NCI-H2227 (cell line): ENCODE measurements at regions not wholly inside any gene's neighbourhood (a gene's known extent, or its start where the extent isn't known, plus 50 kb on each side); places are given as distances from the start of the nearest gene placed in this dataset.

Experiments used
- DNase-seq: peaks from one replicate; lab custom pipeline; 2025; ENCODE audit not compliant: unreplicated experiment; lab: John Stamatoyannopoulos, UW

GRCh38 chr21:25054689-25055088 is 552.6 kb downstream of the MRPL39 start:
- DNase-seq = no peak

DNA sequence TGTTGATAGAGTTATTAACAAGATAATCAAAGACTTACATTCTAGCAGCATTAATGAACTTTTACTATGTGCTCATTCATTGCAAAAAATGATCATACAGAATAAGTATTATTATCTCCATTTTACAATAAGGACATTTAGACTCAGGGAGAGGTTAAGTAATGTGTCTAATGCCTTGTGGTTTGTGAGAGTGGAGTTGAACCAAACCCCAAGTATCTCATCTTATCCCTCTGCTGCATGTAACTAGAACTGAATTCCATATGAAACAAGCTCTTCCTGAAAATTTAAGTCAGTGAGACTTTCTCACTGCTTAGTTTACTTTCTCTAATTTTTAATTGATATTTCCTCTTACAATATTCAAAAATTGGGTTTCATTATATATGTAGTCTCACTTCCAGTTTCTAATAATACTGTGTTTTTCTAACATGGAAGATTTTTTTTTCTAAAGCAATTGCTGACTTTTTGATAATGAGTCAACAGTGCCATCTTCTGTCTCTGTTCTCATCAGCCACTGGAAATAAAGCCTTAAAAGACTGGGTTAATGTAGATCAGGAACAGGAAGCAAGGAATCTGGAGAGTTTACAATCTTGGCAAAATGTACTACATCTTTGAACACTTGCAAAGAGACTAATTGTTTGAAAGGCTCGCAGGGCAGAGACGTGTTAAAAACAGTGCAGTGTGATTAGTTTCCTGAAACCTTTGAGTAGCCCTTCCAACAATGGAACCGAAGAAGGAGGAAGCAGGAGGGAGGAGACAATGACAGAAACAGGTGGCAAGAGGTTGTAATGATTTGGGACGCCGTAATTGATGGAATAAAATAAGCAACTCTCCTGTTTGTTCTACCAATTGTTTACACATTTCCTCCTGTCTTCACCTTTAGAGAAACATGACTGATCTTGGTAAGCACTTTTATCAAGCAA is 567.6 kb downstream of the MRPL39 start:
- DNase-seq = peak; percentile 4

DNA sequence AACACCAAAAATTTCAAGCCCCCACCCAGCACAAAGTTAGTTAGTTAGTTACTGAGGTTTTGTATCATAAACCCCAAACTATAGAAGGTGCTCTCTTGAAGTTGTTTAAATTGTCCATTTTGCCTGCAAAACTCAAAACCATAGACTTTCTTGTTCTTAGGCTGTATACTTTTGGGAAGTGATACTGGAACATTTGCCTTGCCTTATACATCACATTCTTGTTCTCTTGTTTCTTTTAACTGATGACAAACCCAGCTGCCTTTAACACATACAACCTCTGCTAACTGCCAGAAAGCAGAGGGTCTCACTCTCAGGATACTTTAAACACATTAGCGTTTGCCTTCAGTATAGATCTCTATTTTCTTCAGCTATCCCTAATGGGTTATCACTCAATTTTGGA is 570.5 kb downstream of the MRPL39 start:
- DNase-seq = no peak

DNA sequence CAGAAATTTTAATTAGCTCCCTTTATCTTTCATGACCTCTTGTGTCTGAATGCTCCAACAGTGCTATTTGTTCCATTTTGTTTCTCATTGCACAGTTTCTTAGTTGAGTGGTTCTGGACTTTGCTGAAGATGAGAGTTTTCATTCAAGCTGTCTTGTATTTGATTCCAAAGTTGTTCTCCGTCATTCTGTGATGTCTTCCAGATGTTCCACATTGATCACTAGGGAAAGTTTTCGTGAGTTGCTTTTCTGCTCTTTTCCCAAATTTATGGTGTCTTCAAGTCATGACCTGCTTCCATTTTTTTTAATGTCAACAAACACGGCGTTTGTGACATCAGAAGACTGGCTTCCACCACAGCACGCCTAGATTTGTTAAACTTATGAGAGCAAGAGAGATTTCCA is 575.5 kb downstream of the MRPL39 start:
- DNase-seq = no peak

DNA sequence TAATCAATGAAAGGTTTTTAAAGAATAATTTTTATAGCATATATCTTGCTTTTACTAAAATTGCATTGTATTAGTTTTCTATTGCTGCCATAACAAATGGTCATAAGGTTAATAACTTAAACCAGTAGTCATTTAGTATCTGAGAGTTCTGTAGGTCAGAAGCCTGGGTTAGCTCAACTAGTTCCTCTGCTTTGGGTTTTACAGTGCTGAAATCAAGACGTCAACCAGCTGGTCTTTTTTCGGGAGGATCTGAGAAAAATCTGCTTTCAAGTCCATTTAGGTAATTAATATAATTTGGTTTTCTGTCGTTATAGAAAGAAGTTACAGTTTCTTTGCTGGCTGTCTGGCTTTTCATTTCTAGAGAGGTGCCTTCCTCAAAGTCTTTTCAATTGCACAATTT is 577.7 kb downstream of the MRPL39 start:
- DNase-seq = no peak

GRCh38 chr21:25025596-25025995 is 581.7 kb downstream of the MRPL39 start:
- no peak for DNase-seq

- no peak for DNase-seq
Measured at GRCh38 chr21:25024639-25025038, 582.6 kb downstream of the MRPL39 start.

DNA sequence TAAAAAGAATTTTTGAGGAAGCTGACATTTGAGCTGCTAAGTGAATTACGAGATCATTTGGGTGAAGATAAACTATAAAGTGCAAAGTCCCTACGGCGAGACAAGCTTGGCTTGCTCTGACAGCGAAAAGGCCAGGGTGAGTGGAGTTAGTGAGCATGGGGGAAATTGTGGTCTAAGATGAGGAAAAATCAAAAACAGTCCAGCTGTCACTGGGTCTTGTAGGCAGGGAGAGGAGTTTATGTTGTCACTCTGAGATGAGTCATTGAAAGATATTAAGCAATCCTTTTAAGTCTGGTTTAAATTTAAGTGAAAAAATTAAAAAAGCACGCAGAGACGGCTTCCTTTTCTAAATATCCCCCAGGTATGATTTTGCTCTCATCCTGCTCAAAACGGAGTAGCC is 601.9 kb downstream of the MRPL39 start:
- DNase-seq = no peak

DNA sequence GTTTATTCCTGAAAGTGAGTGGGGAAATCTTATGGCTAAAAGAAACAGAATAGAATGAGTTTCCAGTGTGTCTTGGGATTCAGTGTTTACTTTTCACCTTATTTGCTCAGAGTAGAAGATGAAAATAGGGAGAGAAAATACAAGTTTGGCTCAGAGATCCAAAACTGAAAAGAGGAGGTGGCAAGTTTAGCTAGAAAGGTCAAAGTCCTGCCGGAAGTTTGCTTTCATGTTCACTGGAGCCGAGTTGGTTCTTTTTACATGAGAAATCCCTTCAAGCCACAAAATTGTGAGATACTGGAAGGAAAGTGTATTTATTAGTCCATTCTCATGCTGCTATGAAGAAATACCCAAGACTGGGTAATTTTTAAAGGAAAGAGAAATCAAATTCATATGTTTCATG is 604.6 kb downstream of the MRPL39 start:
- no peak for DNase-seq

GRCh38 chr21:24995216-24995615 is 612.1 kb downstream of the MRPL39 start:
- DNase-seq = no peak

DNA sequence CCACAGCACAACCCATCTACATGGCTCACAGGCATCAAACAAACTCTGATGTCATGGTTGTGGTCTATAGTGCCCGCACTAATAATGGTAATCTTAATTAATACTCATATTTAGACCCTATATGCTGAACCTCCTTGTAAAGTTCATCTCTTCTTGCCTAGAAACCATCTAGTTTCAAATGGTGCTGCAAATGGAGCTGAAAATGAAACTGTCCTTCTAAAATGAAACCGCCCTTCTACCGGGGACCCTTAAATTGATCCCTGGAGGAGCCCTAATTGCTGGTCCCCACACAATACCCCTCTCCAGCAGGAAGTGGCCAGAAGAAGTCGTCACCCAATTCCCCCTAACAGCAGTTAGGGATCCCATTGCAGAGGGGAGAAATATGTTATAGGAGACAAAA is 612.6 kb downstream of the MRPL39 start:
- no peak for DNase-seq

GRCh38 chr21:24989516-24989915 is 617.8 kb downstream of the MRPL39 start:
- no peak for DNase-seq

DNA sequence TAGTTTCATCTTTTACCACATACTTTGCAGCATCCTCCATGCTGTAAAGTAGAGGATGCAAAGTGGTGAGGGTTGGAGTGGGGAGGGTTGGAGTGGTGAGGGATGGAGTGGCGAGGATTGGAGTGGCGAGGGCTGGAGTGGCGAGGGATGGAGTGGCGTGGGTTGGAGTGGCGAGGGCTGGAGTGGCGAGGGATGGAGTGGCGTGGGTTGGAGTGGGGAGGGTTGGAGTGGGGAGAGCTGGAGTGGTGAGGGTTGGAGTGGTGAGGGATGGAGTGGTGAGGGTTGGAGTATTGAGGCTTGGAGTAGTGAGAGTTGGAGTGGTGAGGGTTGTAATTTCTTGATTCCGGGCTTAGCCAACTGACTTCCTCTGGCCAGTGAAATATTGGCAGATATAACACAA is 618.3 kb downstream of the MRPL39 start:
- DNase-seq = no peak

DNA sequence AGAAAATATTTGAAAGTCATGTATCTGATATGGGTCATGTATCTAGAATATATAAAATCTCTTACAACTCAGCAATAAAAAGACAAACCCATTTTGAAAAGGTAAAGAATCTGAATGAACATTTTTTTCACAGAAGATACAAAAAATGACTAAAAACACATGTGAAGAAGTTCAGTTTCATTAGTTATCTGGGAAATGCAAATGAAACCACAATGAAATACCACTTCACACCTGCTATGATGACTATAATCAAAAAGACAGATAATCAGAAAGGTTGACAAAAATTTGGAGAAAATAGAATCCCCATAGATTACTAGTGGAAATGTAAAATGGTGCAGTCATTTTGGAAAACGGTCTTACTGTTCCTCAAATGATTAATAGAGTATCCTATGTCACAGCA is 631.0 kb downstream of the MRPL39 start:
- DNase-seq = no peak

DNA sequence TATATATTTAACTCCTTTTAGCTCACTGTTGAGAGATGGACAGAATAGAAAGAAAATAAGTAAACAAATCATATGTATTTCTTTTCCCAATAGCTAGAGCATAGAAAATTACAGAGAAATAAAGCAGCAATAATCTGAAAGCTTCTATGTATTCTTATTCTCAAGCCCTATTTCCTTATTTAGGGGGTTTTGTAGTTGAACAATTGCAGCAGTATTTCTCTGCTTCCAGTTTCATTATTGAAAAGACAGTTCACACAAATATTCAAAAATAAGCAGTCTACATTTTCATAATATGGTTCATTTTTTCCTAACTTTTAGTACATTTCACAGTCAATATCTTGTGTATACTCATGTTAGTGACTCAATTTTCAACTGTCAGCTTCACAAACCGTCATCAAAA is 638.2 kb downstream of the MRPL39 start:
- no peak for DNase-seq

DNA sequence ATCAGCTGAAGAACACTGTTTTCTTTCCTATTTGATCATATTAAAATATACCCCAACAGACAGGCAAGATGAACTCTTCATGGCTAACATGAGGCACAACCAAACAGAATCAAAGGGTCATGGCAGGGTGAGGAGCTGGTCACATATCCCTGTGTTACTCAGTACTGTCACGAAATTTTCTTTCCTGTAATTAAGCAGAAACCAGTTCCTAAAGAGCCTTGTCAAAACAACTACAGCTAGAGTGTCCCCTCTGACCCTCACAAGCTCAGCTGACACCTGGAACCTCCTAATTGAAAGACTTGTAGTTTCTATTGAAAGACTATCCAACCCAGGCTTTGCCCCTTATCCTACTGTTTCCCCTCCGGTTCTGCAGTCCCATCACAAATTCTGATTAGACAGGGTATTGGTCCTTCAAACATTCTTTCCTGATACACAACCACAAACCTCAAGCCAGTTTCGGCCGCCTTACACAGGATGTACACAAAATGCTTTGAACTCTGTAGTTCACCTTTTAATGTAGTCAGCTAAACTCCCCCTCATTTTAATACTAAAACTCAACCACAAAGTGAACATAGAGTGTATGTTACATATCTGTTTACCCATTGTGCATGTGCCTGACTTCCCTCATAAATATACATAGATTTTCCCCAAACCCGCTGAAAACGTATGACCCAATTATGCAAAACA is 651.9 kb downstream of the MRPL39 start:
- DNase-seq = peak; percentile 4

DNA sequence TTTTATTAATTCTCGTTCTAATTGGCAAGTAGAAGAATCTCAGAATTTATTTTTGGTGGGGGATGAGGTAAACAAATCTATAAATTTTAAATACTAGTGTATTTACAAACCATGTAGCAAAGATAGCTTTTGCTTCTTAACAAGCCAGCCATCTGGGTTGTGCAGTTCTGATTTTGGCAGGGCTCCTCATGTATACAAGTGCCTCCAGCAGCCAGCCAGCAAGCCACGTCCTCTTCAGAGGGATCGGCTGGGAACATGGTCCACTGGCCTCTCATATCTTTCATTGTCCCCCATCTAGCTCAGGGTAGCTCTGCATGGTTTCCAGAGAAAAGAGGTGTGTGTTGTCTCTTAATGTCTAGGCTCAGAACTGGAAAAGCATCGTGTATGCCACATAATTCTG is 659.1 kb downstream of the MRPL39 start:
- DNase-seq = no peak

GRCh38 chr21:24945910-24946309 is 661.4 kb downstream of the MRPL39 start:
- no peak for DNase-seq

DNA sequence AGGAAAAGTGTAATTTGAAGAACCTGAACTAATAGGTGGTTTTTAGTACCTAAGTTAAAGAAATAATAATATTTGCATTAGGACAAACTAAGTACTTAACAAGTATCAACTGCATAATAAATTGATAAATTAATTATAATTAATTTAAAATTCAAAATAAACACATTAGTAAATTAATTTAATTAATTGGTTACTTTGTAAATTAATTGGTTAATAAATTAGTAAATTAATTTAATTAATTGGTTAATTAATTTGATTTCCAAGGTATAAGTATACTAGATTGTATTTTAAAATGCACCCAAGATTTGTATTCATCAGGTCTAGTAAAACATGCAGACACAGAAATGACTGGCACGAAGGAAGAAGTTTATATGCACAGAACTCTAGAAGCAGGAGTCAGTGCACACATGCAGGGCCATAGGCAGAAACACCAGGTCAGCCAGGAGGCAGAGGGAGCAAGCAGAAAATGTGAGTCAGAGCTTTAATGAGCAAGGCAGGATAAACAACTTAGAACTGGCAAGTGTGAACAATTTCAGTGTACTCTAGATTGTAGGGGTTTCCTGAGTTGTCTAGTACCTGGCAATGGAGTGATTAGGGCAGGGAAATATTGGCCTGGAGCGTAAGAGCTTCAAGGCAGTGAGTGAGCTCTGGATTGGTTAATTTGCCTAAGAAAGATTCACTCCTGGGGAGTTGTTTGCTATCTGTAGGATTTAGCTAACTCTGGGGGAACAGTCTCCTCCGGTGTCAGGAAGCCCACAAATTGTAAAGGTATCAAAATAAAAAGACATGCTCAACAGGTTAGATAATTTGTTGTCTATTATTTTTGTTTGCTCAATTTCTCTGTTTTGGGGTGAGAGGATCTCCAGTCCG is 665.7 kb downstream of the MRPL39 start:
- no peak for DNase-seq

- no peak for DNase-seq
Measured at GRCh38 chr21:24939291-24939690, 668.0 kb downstream of the MRPL39 start.

DNA sequence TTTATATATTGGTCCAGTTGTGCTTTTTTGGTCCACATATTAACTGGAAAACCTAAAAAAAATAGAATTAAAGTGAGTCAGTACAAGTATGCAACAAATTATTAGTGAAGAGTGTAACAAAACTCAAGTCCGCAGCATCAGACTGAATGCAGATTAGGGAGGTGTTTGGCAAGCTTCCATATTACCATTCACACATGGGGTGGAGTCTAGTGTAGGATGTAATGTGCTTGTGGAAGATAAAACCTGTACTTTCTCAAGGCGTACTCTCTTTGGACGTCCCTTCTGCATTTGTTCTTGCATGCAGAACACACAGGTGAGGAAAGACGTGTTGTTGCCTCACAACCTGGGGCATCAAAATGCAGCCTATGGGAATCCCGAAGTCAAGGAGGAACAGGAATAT is 668.7 kb downstream of the MRPL39 start:
- no peak for DNase-seq

DNA sequence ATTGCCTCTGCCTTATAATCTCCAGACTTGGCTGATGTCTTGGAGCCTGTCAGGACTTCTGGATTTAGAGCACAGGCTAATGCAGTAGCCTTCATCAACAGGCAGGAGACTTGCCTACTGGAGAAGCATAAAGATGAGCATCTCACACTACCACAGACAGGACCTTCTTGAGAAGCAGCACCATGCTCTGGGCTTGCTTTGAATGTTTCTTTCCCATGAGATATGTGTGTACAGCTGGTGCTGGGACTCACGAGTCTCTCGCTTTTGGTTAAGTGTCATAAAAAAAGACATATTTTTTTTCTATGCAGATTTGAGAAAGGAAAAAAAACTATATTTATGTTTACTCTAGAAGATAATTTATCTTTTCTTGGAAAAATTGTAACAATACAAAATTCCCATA is 671.3 kb downstream of the MRPL39 start:
- DNase-seq = no peak
